HCT116 (cell line): ENCODE measurements at regions not wholly inside any gene's neighbourhood (a gene's known extent, or its start where the extent isn't known, plus 50 kb on each side); places are given as distances from the start of the nearest gene placed in this dataset.

ENCODE experiments used
- EZH2phosphoT487 ChIP-seq: fragments of 200-600 bp; IDR thresholded peaks from 2 replicates; pipeline ENCODE4 v1.6.1; 2018; ENCODE audit warnings: antibody characterized with exemption, borderline replicate concordance
- JUND ChIP-seq: IDR thresholded peaks from 2 replicates; pipeline ENCODE4 v1.6.1; 2012
- POLR2A ChIP-seq: IDR thresholded peaks from 2 replicates; pipeline ENCODE4 v1.7.0; 2011; ENCODE audit warnings: borderline replicate concordance; ENCODE audit not compliant: insufficient read depth, insufficient read length; ENCODE audit errors: extremely low read depth
- POLR2AphosphoS5 ChIP-seq: IDR thresholded peaks from 2 replicates; pipeline ENCODE4 v1.6.1; 2011; ENCODE audit warnings: mild to moderate bottlenecking, low read depth, low read length, moderate library complexity
- RAD21 ChIP-seq: IDR thresholded peaks from 2 replicates; pipeline ENCODE4 v1.6.1; 2012; ENCODE audit warnings: low read depth, mild to moderate bottlenecking
- TCF7L2 ChIP-seq: IDR thresholded peaks from 2 replicates; pipeline ENCODE4 v1.7.0; 2011; ENCODE audit warnings: borderline replicate concordance, inconsistent platforms; ENCODE audit not compliant: insufficient read depth, insufficient read length; ENCODE audit errors: extremely low read depth
- YY1 ChIP-seq: IDR thresholded peaks from 2 replicates; pipeline ENCODE4 v1.6.1; 2011; ENCODE audit warnings: low read length, low read depth, moderate library complexity, mild to moderate bottlenecking; ENCODE audit not compliant: insufficient replicate concordance; ENCODE audit errors: extremely low read depth
- ZFX ChIP-seq: fragments of 450-650 bp; IDR thresholded peaks from 2 replicates; pipeline ENCODE4 v1.6.1; 2017
- ZNF274 ChIP-seq: fragments of 200-500 bp; sonication (Bioruptor generic); IDR thresholded peaks from 2 replicates; pipeline ENCODE4 v1.6.1; 2014; ENCODE audit warnings: mild to moderate bottlenecking, low read depth, low read length, inconsistent platforms
- TF ChIP-seq, protein P1 (sequence below), 3 experiments: fragments of 200-600 bp in 1 of 3; sonication (generic) in 1 of 3; IDR thresholded peaks in 2 of 3; conservative IDR thresholded peaks in 1 of 3; 2 replicates each; pipeline ENCODE4 v1.5.1; 2012 to 2017; ENCODE audit warnings: low read depth in 2 of 3, low read length in 2 of 3, antibody characterized with exemption in 1 of 3, borderline replicate concordance in 1 of 3, control low read depth in 1 of 3, mild to moderate bottlenecking in 1 of 3, mixed read lengths in 1 of 3, mixed run types in 1 of 3, moderate library complexity in 1 of 3; ENCODE audit not compliant: insufficient read depth in 1 of 3
- TF ChIP-seq, protein P2 (sequence below): IDR thresholded peaks from 2 replicates; pipeline ENCODE4 v1.6.1; 2012; ENCODE audit warnings: low read depth
- TF ChIP-seq, protein P3 (sequence below): IDR thresholded peaks from 2 replicates; pipeline ENCODE4 v1.6.1; 2011; ENCODE audit warnings: mild to moderate bottlenecking, low read length, moderate library complexity; ENCODE audit not compliant: insufficient replicate concordance; ENCODE audit errors: extremely low read depth
- TF ChIP-seq, protein P4 (sequence below): IDR thresholded peaks from 2 replicates; pipeline ENCODE4 v1.6.1; 2012

DNA sequence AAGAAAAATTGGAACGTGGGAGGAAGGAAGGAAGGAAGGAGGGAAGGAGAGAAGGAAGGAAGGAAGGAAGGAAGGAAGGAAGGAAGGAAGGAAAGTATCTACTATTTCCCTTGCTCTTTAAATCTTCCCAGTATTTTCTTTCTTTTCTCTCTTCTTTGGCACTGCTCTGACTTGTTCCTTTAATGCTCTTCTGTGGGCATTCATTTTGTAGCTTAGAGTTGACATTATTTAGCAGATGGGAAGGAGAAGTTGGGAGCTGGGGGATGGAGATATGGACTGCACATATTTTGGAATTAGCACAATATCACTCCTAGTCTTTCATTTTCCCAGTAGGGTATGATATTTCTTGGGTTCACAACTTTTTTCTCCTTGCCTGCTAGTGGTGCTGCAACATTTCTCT, 152.2 kb downstream of the TFAP2B start:
- no peak for TF ChIP-seq POLR2A
- TF ChIP-seq, protein P1, sequence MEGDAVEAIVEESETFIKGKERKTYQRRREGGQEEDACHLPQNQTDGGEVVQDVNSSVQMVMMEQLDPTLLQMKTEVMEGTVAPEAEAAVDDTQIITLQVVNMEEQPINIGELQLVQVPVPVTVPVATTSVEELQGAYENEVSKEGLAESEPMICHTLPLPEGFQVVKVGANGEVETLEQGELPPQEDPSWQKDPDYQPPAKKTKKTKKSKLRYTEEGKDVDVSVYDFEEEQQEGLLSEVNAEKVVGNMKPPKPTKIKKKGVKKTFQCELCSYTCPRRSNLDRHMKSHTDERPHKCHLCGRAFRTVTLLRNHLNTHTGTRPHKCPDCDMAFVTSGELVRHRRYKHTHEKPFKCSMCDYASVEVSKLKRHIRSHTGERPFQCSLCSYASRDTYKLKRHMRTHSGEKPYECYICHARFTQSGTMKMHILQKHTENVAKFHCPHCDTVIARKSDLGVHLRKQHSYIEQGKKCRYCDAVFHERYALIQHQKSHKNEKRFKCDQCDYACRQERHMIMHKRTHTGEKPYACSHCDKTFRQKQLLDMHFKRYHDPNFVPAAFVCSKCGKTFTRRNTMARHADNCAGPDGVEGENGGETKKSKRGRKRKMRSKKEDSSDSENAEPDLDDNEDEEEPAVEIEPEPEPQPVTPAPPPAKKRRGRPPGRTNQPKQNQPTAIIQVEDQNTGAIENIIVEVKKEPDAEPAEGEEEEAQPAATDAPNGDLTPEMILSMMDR (IDR thresholded peaks at IDR 0.05 in 2 of 3, conservative IDR thresholded peaks at IDR 0.05 in 1 of 3; ENCODE audit: borderline replicate concordance in 1 of 3, insufficient read depth in 1 of 3, low read depth in 2 of 3, low read length in 2 of 3): no peak
- TF ChIP-seq YY1: no peak
- no peak for TF ChIP-seq POLR2AphosphoS5
- no peak for TF ChIP-seq EZH2phosphoT487
- TF ChIP-seq, protein P2, sequence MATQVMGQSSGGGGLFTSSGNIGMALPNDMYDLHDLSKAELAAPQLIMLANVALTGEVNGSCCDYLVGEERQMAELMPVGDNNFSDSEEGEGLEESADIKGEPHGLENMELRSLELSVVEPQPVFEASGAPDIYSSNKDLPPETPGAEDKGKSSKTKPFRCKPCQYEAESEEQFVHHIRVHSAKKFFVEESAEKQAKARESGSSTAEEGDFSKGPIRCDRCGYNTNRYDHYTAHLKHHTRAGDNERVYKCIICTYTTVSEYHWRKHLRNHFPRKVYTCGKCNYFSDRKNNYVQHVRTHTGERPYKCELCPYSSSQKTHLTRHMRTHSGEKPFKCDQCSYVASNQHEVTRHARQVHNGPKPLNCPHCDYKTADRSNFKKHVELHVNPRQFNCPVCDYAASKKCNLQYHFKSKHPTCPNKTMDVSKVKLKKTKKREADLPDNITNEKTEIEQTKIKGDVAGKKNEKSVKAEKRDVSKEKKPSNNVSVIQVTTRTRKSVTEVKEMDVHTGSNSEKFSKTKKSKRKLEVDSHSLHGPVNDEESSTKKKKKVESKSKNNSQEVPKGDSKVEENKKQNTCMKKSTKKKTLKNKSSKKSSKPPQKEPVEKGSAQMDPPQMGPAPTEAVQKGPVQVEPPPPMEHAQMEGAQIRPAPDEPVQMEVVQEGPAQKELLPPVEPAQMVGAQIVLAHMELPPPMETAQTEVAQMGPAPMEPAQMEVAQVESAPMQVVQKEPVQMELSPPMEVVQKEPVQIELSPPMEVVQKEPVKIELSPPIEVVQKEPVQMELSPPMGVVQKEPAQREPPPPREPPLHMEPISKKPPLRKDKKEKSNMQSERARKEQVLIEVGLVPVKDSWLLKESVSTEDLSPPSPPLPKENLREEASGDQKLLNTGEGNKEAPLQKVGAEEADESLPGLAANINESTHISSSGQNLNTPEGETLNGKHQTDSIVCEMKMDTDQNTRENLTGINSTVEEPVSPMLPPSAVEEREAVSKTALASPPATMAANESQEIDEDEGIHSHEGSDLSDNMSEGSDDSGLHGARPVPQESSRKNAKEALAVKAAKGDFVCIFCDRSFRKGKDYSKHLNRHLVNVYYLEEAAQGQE: no peak
- TF ChIP-seq TCF7L2: no peak
- no peak for TF ChIP-seq RAD21
- TF ChIP-seq ZNF274: no peak
- TF ChIP-seq, protein P3, sequence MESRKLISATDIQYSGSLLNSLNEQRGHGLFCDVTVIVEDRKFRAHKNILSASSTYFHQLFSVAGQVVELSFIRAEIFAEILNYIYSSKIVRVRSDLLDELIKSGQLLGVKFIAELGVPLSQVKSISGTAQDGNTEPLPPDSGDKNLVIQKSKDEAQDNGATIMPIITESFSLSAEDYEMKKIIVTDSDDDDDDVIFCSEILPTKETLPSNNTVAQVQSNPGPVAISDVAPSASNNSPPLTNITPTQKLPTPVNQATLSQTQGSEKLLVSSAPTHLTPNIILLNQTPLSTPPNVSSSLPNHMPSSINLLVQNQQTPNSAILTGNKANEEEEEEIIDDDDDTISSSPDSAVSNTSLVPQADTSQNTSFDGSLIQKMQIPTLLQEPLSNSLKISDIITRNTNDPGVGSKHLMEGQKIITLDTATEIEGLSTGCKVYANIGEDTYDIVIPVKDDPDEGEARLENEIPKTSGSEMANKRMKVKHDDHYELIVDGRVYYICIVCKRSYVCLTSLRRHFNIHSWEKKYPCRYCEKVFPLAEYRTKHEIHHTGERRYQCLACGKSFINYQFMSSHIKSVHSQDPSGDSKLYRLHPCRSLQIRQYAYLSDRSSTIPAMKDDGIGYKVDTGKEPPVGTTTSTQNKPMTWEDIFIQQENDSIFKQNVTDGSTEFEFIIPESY: no peak
- TF ChIP-seq JUND: no peak
- TF ChIP-seq, protein P4, sequence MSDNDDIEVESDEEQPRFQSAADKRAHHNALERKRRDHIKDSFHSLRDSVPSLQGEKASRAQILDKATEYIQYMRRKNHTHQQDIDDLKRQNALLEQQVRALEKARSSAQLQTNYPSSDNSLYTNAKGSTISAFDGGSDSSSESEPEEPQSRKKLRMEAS: no peak
- TF ChIP-seq ZFX: no peak
